ENCODE measurements at regions not wholly inside any gene's neighbourhood (a gene's known extent, or its start where the extent isn't known, plus 50 kb on each side); places are given as distances from the start of the nearest gene placed in this dataset.

DNA sequence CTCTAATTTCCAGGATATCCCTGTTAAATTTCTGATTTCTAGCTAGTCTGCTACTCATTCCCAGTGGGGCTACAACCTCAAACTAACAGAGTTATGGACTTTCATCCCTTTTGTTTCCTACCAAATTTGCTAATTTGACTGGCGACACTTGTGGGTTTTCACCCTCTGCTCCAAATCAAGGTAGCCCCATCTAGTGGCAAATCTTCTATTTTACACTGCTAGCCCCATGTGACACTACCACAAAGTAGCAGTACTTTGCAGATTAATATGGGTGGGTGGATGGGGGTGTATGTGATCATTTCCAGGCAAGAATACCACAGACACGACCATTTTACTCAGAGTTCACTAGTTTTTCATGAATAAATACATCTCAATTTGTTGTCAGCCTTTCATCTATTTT is 150.3 kb downstream of the MSL3 start:
- TF ChIP-seq FOXK2 (IDR thresholded peaks at IDR 0.05) (no peak), HDGF (IDR thresholded peaks at IDR 0.05; ENCODE audit: borderline replicate concordance) (no peak), SUZ12 (IDR thresholded peaks at IDR 0.05) (no peak), NFRKB (IDR thresholded peaks at IDR 0.05) (no peak), L3MBTL2 (conservative IDR thresholded peaks at IDR 0.05) (no peak), BHLHE40 (IDR thresholded peaks at IDR 0.05; ENCODE audit: borderline replicate concordance) (no peak), TARDBP (IDR thresholded peaks at IDR 0.05) (no peak), ZNF384 (IDR thresholded peaks at IDR 0.05) (no peak), SP1 (IDR thresholded peaks at IDR 0.05) (no peak)
- TF ChIP-seq, protein P1, sequence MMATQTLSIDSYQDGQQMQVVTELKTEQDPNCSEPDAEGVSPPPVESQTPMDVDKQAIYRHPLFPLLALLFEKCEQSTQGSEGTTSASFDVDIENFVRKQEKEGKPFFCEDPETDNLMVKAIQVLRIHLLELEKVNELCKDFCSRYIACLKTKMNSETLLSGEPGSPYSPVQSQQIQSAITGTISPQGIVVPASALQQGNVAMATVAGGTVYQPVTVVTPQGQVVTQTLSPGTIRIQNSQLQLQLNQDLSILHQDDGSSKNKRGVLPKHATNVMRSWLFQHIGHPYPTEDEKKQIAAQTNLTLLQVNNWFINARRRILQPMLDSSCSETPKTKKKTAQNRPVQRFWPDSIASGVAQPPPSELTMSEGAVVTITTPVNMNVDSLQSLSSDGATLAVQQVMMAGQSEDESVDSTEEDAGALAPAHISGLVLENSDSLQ (IDR thresholded peaks at IDR 0.05), result no peak

Measured in HEK293T (cell line).